GM13977 (cell line): ENCODE measurements at regions not wholly inside any gene's neighbourhood (a gene's known extent, or its start where the extent isn't known, plus 50 kb on each side); places are given as distances from the start of the nearest gene placed in this dataset.

Source experiments
- DNase-seq: peaks from one replicate; pipeline ENCODE4 v3.0.0; 2012; ENCODE audit warnings: low spot score
- CTCF ChIP-seq: IDR thresholded peaks from 2 replicates; pipeline ENCODE4 v1.5.1; 2012; ENCODE audit warnings: mild to moderate bottlenecking, control low read depth; ENCODE audit not compliant: insufficient read depth; ENCODE audit errors: extremely low read depth, missing control alignments
- in situ Hi-C: fragments of 300-500 bp; cut with MboI; formaldehyde crosslinking; loops from one replicate; pipeline ENCODE4 v1.12.0; 2022; ENCODE audit warnings: low sequenced_read_pairs, low pct_unique_long_range_greater_than_20kb, mixed read lengths, inconsistent platforms; ENCODE audit not compliant: unreplicated experiment

- TF ChIP-seq CTCF = no peak
- DNase-seq = no peak
- in situ Hi-C loops = no loop called here
Measured at GRCh38 chr21:41061701-41062100, 106.3 kb upstream of the BACE2 start.

- in situ Hi-C loops = no loop called here
- no peak for DNase-seq
- no peak for TF ChIP-seq CTCF
Measured at GRCh38 chr21:41064334-41064791, 103.6 kb upstream of the BACE2 start.

- in situ Hi-C loops = no loop called here
- DNase-seq = no peak
- TF ChIP-seq CTCF = no peak
Measured at GRCh38 chr21:41064951-41065350, 103.0 kb upstream of the BACE2 start.

GRCh38 chr21:41065539-41065938 is 102.4 kb upstream of the BACE2 start:
- no peak for TF ChIP-seq CTCF
- DNase-seq = no peak
- in situ Hi-C loops = no loop called here

GRCh38 chr21:41066086-41066938 is 101.6 kb upstream of the BACE2 start:
- in situ Hi-C loops = no loop called here
- no peak for TF ChIP-seq CTCF
- no peak for DNase-seq

GRCh38 chr21:41067709-41068108 is 100.3 kb upstream of the BACE2 start:
- no peak for DNase-seq
- in situ Hi-C loops = no loop called here
- TF ChIP-seq CTCF = no peak
